AG10803 (cell line): ENCODE measurements at regions not wholly inside any gene's neighbourhood (a gene's known extent, or its start where the extent isn't known, plus 50 kb on each side); places are given as distances from the start of the nearest gene placed in this dataset.
"Not testable (repeated sequence)": the region's sequence is repeated elsewhere in the genome, so short reads cannot be mapped to it uniquely, and the experiment has no call there.

Experiments
- DNase-seq: peaks from one replicate; pipeline ENCODE4 v3.0.0; 2010; ENCODE audit warnings: low read depth
- H3K4me3 ChIP-seq: 2 replicates; pipeline ENCODE4 v1.5.1; 2011; ENCODE audit warnings: mild to moderate bottlenecking, low read length, control low read depth
- TF ChIP-seq, protein P1 (sequence below): conservative IDR thresholded peaks from 2 replicates; pipeline ENCODE4 v1.5.1; 2011; ENCODE audit warnings: mild to moderate bottlenecking, low read length, control low read depth, inconsistent platforms

- not testable (repeated sequence) for H3K4me3 ChIP-seq, DNase-seq
Measured at GRCh38 chr16:22572331-22573224, 61.9 kb downstream of the NPIPB5 start.

GRCh38 chr16:22573225-22573530 lies 62.5 kb downstream of the NPIPB5 start:
- H3K4me3 ChIP-seq, DNase-seq: not testable (repeated sequence)

- H3K4me3 ChIP-seq, DNase-seq: not testable (repeated sequence)
Measured at GRCh38 chr16:22576506-22576905, 65.8 kb downstream of the NPIPB5 start.

GRCh38 chr16:22583195-22583594 lies 72.5 kb downstream of the NPIPB5 start:
- DNase-seq, H3K4me3 ChIP-seq: not testable (repeated sequence)

DNA sequence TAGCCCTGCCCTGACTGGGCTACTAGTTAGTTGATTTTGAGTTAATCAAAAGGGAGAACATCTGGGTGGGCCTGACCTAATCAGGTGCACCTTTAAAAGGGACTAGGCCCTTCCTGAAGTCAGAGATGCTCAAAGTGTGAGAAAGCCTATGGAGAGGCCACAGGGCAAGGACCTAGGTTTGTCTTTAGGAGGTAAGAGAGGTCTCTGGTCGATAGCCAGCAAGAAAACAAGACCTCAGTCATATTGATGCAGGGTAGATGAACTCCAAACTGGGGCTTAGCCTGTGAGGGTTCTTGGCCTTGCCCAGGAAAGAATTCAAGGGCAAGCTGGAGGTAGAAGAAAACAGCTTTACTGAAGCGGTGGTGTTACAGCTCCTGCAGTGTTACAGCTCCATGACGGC lies 73.8 kb downstream of the NPIPB5 start:
- H3K4me3 ChIP-seq, DNase-seq: not testable (repeated sequence)

DNA sequence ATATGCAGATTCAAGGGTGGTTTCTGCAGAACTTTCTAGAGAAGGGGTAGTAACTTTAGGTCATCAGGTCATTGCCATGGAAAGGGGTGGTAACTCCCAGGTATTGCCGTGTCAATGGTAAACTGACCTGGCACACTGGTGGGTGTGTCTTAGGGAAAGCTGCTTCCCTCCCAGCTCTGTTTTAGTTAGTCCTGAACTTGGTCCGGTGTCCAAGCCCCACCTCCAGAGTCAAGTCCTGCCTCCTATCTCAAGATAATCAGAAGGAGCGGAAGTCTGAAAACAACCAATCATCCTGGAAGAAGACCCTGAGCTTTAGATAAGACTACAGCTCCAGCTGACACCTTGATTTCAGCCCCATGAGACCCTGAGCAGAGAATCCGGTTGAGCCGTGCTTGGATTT lies 74.2 kb downstream of the NPIPB5 start:
- not testable (repeated sequence) for DNase-seq, H3K4me3 ChIP-seq

DNA sequence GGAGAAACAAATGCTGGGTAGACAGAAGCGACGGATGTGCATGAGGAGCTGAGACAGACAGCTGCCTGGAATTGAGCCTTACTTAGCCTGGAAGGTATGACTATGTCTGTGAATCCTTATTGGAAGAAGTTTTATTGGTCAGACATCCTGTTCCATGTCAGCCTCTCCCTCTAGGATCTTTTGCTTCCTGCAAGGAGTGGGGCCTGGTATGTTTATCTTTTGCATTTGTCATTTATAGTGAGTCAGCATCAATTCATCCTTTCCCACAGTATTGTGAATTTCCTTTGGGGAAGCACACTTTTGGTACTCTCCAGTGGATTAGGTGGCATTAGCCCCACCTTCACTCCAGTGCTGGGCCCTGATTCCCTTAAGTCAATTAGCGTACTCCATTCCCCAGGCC lies 74.7 kb downstream of the NPIPB5 start:
- not testable (repeated sequence) for H3K4me3 ChIP-seq
- DNase-seq = peak; percentile 43

DNA sequence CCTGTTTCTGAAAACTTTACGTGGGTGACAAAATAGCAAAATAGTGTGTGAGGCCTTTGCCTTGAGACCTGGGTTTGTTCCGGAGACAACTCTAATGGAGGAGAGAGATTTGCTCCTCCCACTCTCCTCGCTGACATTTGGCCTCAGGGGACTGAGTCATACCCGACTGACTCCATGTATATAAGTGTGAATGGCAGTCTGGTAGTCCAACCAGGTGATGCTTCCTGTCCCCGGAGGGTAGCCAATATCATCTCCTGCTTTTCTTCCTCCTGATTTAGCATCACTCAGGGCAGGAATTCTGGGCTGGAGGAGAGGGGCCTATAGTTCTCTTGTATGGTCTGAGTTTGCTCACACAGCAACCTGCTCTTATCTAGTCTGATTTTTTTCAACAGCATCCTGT lies 76.0 kb downstream of the NPIPB5 start:
- not testable (repeated sequence) for DNase-seq, H3K4me3 ChIP-seq

DNA sequence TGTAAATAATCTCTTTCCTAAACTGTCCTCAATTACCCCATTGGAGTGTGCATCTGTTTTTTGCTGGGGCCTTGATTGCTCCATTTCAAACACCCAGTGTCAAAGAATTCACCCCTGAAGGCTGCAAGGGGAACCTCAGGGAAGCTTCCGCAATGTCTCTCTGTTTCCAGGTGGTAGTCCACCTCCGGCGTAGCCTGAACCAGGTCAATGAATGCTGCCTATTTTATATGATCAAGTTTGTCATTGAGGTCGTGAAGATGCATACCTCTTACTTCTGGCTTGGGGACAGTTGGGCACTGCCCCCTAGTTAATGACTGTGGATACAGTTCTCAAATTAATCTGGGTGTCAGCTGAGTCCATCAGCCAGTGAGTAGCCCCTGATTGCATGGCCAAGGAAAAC lies 79.1 kb downstream of the NPIPB5 start:
- H3K4me3 ChIP-seq, DNase-seq: not testable (repeated sequence)

DNA sequence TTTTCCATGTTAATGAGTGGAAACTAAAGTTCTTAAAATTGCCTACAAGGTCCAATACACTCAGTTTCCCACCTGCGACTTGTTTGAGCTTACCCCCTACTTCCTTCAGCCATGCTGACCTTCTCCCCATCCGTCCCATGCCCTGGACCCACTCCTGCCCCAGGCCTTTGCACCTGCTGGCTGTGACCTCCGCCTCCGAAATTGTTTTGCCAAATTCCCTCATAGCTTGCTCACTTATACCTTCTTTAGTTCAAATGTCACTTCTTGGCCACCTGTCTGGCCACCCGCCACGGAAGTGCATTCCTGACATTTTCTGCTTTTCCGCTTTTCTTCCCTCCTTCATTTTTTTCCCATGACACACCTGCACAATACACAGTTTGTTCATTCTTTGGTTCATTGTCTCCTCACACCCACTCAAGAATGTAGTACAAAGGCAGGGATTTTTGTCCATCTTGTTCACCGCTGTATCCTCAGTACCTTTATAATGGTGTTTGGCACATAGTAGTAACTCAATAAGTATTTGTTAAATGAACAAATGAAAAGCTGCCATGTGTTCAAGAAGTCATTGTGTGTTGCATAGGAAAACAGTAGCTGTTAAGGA lies 85.9 kb downstream of the NPIPB5 start:
- DNase-seq = not testable (repeated sequence)

GRCh38 chr16:22603744-22604143 lies 93.1 kb downstream of the NPIPB5 start:
- not testable (repeated sequence) for H3K4me3 ChIP-seq, DNase-seq

More for the DNA sequence above, 85.9 kb downstream of the NPIPB5 start:
- H3K4me3 ChIP-seq = not testable (repeated sequence)

DNA sequence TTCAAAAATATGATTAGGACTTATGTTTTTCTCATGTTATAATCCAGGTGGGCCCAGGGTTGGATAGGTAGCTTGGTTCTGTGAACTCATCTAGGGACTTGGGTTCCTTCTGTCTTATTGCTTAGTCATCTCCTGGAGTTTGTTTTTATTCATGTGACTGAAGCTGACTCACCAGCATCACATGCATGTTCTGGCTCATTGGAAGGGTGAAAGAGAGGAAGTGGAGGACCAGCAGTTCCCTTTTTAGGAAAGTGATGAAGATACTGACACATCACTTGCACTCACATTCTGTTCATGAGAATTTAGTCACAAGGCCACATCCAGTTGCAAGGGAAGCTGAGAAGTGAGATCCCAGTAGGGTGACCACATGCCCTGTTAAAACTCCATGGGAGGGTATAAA lies 95.9 kb downstream of the NPIPB5 start:
- not testable (repeated sequence) for DNase-seq, H3K4me3 ChIP-seq

- not testable (repeated sequence) for DNase-seq
Measured at GRCh38 chr16:22609798-22610197, 99.1 kb downstream of the NPIPB5 start.

DNA sequence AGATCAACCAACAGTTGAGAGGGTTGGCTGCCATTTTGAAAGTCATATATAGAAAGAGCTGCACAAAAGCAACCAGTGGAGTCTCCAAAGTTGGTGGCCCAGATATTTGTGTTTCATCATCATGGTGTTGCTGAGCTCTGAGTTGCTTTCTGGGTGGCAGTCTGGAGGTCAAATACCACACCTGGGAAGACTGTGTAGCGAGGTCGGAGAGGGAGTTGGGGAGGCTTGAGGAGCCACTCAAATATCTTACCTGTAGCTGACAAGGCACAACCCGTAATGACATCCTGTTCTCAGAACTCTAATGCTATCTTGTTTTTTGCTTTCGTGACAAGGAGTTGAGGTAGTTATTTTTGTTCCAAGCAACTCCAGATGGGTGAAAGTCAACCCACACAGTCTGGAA lies 100.4 kb downstream of the NPIPB5 start:
- DNase-seq, H3K4me3 ChIP-seq: not testable (repeated sequence)

More at GRCh38 chr16:22609798-22610197, 99.1 kb downstream of the NPIPB5 start:
- H3K4me3 ChIP-seq = not testable (repeated sequence)

- peak; percentile 8 for DNase-seq
Measured at GRCh38 chr16:22614271-22614947, 103.7 kb downstream of the NPIPB5 start.

More at GRCh38 chr16:22614271-22614947, 103.7 kb downstream of the NPIPB5 start:
- H3K4me3 ChIP-seq = no peak overlapping the region
- TF ChIP-seq, protein P1, sequence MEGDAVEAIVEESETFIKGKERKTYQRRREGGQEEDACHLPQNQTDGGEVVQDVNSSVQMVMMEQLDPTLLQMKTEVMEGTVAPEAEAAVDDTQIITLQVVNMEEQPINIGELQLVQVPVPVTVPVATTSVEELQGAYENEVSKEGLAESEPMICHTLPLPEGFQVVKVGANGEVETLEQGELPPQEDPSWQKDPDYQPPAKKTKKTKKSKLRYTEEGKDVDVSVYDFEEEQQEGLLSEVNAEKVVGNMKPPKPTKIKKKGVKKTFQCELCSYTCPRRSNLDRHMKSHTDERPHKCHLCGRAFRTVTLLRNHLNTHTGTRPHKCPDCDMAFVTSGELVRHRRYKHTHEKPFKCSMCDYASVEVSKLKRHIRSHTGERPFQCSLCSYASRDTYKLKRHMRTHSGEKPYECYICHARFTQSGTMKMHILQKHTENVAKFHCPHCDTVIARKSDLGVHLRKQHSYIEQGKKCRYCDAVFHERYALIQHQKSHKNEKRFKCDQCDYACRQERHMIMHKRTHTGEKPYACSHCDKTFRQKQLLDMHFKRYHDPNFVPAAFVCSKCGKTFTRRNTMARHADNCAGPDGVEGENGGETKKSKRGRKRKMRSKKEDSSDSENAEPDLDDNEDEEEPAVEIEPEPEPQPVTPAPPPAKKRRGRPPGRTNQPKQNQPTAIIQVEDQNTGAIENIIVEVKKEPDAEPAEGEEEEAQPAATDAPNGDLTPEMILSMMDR = no peak
